ENCODE measurements at regions not wholly inside any gene's neighbourhood (a gene's known extent, or its start where the extent isn't known, plus 50 kb on each side); places are given as distances from the start of the nearest gene placed in this dataset.
"Not testable (repeated sequence)": the region's sequence is repeated elsewhere in the genome, so short reads cannot be mapped to it uniquely, and the experiment has no call there.

DNA sequence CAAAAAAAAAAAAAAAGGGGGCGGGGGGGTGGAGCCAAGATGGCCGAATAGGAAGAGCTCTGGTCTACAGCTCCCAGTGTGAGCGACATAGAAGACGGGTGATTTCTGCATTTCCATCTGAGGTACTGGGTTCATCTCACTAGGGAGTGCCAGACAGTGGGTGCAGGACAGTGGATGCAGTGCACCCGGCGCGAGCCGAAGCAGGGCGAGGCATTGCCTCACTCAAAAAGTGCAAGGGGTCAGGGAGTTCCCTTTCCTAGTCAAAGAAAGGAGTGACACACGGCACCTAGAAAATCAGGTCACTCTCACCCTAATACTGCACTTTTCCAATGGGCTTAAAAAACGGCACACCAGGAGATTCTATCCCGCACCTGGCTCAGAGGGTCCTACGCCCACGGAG, 755.0 kb upstream of the PITX2 start:
- H4K91ac ChIP-seq (replicated peaks; ENCODE audit: insufficient read length, low read length); H2AFZ ChIP-seq (ENCODE audit: low read length); H2BK5ac ChIP-seq (ENCODE audit: low read depth, low read length); H3K4me1 ChIP-seq (replicated peaks in 1 of 4; ENCODE audit: control insufficient read depth in 3 of 4, insufficient read depth in 4 of 4, low read length in 3 of 4); H3K79me2 ChIP-seq (ENCODE audit: control insufficient read depth in 1 of 2, insufficient read depth in 2 of 2, low read length in 2 of 2); H3K18ac ChIP-seq (ENCODE audit: extremely low read depth, low read length); H3K23me2 ChIP-seq (ENCODE audit: low read depth, low read length); CTCF ChIA-PET (ENCODE audit: partially characterized antibody); H2BK20ac ChIP-seq (ENCODE audit: low read length); FAIRE-seq; H4K5ac ChIP-seq (ENCODE audit: insufficient read length, low read depth, low read length); H2AK5ac ChIP-seq (ENCODE audit: low read depth, low read length); H3K36me3 ChIP-seq (ENCODE audit: control insufficient read depth in 2 of 4, insufficient read depth in 4 of 4, low read length in 3 of 4); H3K27ac ChIP-seq (ENCODE audit: low read depth, low read length); H4K8ac ChIP-seq (ENCODE audit: extremely low read depth, insufficient read depth, low read length); H3K4ac ChIP-seq (replicated peaks; ENCODE audit: insufficient read length, low read depth, low read length); H2BK12ac ChIP-seq (ENCODE audit: low read depth, low read length); H3K4me2 ChIP-seq (ENCODE audit: insufficient read depth in 1 of 2, low read depth in 2 of 2, low read length in 2 of 2); H3K14ac ChIP-seq (ENCODE audit: insufficient read length); H3K79me1 ChIP-seq (ENCODE audit: low read depth, low read length); H3K9ac ChIP-seq (replicated peaks in 1 of 4; ENCODE audit: extremely low read depth in 1 of 4, low read depth in 3 of 4, low read length in 3 of 4); H2BK120ac ChIP-seq (replicated peaks; ENCODE audit: low read depth, low read length); POLR2A ChIA-PET (ENCODE audit: partially characterized antibody); H3K27me3 ChIP-seq (replicated peaks in 1 of 4; ENCODE audit: control insufficient read depth in 3 of 4, extremely low read depth in 1 of 4, insufficient read depth in 3 of 4, low read length in 3 of 4); H3K4me3 ChIP-seq (ENCODE audit: extremely low read depth in 1 of 4, insufficient read depth in 2 of 4, low read depth in 3 of 4, low read length in 4 of 4); H3K23ac ChIP-seq (ENCODE audit: insufficient read length); H3K56ac ChIP-seq (replicated peaks; ENCODE audit: insufficient read length, low read depth, low read length); H2BK15ac ChIP-seq (ENCODE audit: low read length); DNase-seq (ENCODE audit: low read depth in 1 of 2, low spot score in 2 of 2); H4K20me1 ChIP-seq (replicated peaks in 1 of 2; ENCODE audit: control insufficient read depth in 1 of 2, insufficient read depth in 2 of 2, low read length in 2 of 2): not testable (repeated sequence)
- 96% methylated on average over 8 of the region's 14 CpGs; no CpG with 5 or more reads in 1 of the 2 experiments for WGBS, 2 experiments (ENCODE audit: extremely low coverage in 1 of 2, insufficient coverage in 1 of 2, insufficient read length in 1 of 2, insufficient replicate concordance in 2 of 2, low coverage in 1 of 2, low lambda C conversion rate in 2 of 2, missing lambda C conversion rate in 1 of 2)
- peaks cover 4 to 14% of the 10 kb centered on the region in 2 experiments; a peak in 3 of 4 replicates for H3K9me3 ChIP-seq (ENCODE audit: insufficient read depth in 2 of 2, low read depth in 1 of 2, low read length in 1 of 2)
